ENCODE measurements at regions not wholly inside any gene's neighbourhood (a gene's known extent, or its start where the extent isn't known, plus 50 kb on each side); places are given as distances from the start of the nearest gene placed in this dataset.

DNA sequence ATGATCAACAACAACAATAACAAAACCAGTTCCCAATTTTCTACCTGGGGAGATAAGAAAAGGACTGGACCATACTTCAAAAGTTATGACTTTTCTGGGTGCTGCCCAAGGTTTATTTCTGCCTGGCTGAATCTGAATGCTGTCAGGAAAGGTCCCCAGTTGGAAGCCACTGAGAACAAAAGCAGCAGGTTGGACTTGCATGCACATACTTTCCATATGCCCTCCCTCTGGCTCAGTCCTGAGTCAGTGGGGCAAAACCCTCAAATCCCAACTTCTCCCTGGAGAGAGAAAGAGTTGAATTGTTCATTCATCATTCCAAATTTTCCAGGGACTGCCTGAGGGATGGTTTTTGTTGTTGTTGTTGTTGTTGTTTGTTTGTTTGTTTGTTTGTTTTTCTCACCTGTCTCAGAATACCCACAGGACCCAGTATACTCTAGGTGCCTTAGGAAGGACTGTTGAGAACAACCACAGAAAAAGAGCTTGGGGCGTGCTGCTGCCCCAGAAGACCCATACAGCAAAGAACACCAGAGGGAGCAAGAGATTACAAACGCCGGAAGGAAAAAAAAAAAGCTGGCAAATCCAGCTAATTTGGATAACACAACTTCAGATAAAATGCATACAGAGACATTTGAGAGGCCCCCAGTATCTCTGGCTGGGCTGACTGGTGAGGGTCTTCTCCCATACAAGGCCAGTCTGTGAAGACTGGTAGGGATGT lies 138.9 kb upstream of the INPP4B start:
- Mint-ChIP-seq H3K9me3 (peaks cover 13% of the 10 kb centered on the region), H3K27ac (no peak overlapping the region), H3K27me3 (ENCODE audit: low read depth) (peaks cover 3% of the 10 kb centered on the region), H3K4me3 (no peak overlapping the region), H3K4me1 (peaks cover 5% of the 10 kb centered on the region), H3K36me3 (no peaks in the 10 kb centered on the region)
- no peak for DNase-seq (ENCODE audit: low spot score in 2 of 2, unreplicated experiment in 2 of 2)
- TF ChIP-seq, protein P1, sequence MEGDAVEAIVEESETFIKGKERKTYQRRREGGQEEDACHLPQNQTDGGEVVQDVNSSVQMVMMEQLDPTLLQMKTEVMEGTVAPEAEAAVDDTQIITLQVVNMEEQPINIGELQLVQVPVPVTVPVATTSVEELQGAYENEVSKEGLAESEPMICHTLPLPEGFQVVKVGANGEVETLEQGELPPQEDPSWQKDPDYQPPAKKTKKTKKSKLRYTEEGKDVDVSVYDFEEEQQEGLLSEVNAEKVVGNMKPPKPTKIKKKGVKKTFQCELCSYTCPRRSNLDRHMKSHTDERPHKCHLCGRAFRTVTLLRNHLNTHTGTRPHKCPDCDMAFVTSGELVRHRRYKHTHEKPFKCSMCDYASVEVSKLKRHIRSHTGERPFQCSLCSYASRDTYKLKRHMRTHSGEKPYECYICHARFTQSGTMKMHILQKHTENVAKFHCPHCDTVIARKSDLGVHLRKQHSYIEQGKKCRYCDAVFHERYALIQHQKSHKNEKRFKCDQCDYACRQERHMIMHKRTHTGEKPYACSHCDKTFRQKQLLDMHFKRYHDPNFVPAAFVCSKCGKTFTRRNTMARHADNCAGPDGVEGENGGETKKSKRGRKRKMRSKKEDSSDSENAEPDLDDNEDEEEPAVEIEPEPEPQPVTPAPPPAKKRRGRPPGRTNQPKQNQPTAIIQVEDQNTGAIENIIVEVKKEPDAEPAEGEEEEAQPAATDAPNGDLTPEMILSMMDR (IDR thresholded peaks at IDR 0.05; ENCODE audit: unreplicated experiment) = no peak

DNA sequence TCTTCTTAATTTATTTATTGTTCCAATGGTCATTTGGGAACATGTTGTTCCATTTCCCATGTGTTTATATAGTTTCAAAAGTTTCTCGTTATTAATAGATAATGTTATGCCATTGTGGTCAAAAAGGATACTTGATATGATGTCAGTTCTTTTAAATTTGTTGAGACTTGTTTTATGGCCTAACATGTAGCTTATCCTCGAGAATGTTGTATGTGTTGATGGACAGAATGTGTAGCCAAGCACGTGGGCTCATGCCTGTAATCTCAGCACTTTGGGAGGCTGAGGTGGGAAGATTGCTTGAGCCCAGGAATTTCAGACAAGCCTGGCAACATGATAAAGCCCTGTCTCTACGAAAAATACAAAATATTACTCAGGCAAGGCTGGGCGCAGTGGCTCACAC lies 168.5 kb upstream of the USP38 start:
- H3K36me3 Mint-ChIP-seq = no peaks in the 10 kb centered on the region
- DNase-seq (ENCODE audit: low spot score in 2 of 2, unreplicated experiment in 2 of 2) = no peak
- H3K27me3 Mint-ChIP-seq (ENCODE audit: low read depth) = no peaks in the 10 kb centered on the region
- peaks cover 41% of the 10 kb centered on the region for H3K9me3 Mint-ChIP-seq
- TF ChIP-seq, protein P1 (IDR thresholded peaks at IDR 0.05; ENCODE audit: unreplicated experiment) = no peak
- H3K4me1 Mint-ChIP-seq = no peaks in the 10 kb centered on the region
- H3K27ac Mint-ChIP-seq = no peak overlapping the region
- no peak overlapping the region for H3K4me3 Mint-ChIP-seq

DNA sequence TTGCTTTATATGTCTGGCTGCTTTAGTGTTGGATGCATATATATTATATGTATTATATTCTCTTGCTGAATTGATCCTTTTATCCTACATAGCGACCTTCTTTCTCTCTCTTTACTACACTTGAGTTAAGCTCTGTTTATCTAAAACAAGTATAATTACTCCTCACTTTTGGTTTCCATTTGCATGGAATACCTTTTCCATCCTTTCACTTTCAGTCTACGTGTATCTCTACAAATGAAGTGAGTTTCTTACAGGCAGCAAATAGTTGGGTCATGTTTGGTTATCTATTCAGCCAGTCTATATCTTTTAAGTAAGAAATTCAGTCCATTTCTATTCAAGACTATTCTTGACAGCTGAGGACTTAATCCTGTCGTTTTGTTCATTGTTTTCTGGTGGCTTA lies 167.5 kb upstream of the USP38 start:
- H3K36me3 Mint-ChIP-seq = no peaks in the 10 kb centered on the region
- H3K9me3 Mint-ChIP-seq = peaks cover 31% of the 10 kb centered on the region
- TF ChIP-seq, protein P1 (IDR thresholded peaks at IDR 0.05; ENCODE audit: unreplicated experiment) = no peak
- DNase-seq (ENCODE audit: low spot score in 2 of 2, unreplicated experiment in 2 of 2) = no peak
- no peak overlapping the region for H3K4me3 Mint-ChIP-seq
- no peaks in the 10 kb centered on the region for H3K4me1 Mint-ChIP-seq
- no peaks in the 10 kb centered on the region for H3K27me3 Mint-ChIP-seq (ENCODE audit: low read depth)
- no peak overlapping the region for H3K27ac Mint-ChIP-seq

DNA sequence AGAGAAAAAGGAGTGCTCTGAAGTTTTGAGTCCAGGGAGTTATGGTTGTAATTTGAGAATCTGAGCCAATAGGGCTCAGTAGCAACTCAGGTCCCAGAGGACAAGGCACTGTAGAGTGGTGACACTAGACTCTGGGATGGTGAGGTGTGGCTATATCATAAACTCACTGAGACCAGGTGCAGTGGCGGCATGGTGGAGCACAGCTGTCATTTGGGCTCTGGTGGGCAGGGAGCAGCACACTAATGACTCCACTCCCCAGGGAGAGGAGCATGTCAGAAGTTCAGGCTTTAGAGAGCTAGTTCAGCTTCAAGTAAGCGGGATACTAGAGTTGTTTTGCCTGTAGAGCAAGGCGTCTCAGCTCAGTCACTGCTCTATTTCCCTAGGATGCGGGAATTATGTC lies 165.4 kb upstream of the USP38 start:
- Mint-ChIP-seq H3K4me3 (no peak overlapping the region), H3K36me3 (no peaks in the 10 kb centered on the region), H3K27me3 (ENCODE audit: low read depth) (no peaks in the 10 kb centered on the region), H3K9me3 (peaks cover 19% of the 10 kb centered on the region), H3K27ac (no peak overlapping the region), H3K4me1 (no peaks in the 10 kb centered on the region)
- TF ChIP-seq, protein P1 (IDR thresholded peaks at IDR 0.05; ENCODE audit: unreplicated experiment) = no peak
- DNase-seq (ENCODE audit: low spot score in 2 of 2, unreplicated experiment in 2 of 2) = no peak

DNA sequence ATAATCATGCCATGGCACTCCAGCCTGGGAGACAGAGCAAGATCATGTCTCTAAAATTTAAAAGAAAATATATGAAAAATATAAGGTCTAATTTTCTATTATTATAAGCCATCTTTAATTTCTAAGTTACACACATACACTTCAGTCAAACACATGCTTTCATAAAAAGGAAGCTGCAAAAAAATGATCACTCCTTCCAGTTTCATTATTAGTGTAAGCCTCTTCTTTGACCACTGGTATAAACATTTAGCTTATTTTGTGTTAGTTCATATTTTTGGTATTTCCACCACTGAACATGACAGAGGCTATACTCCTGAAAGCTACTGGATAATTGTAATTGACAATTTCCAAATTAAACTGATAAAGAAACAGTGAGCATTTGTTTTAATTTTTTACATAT lies 163.3 kb upstream of the USP38 start:
- H3K9me3 Mint-ChIP-seq = peaks cover 4% of the 10 kb centered on the region
- TF ChIP-seq, protein P1 (IDR thresholded peaks at IDR 0.05; ENCODE audit: unreplicated experiment) = no peak
- no peak for DNase-seq (ENCODE audit: low spot score in 2 of 2, unreplicated experiment in 2 of 2)
- H3K27me3 Mint-ChIP-seq (ENCODE audit: low read depth) = no peaks in the 10 kb centered on the region
- H3K4me3 Mint-ChIP-seq = no peak overlapping the region
- no peaks in the 10 kb centered on the region for H3K4me1 Mint-ChIP-seq
- H3K27ac Mint-ChIP-seq = no peak overlapping the region
- no peaks in the 10 kb centered on the region for H3K36me3 Mint-ChIP-seq

All from mesothelial cell of epicardium (in vitro differentiated cells).